M059J (cell line): ENCODE measurements at regions not wholly inside any gene's neighbourhood (a gene's known extent, or its start where the extent isn't known, plus 50 kb on each side); places are given as distances from the start of the nearest gene placed in this dataset.

Source experiments
- DNase-seq: peaks from one replicate; pipeline ENCODE4 v3.0.0-alpha.2; 2012; ENCODE audit warnings: low read depth

GRCh38 chr2:14182227-14182946, 450.1 kb upstream of the LRATD1 start:
- DNase-seq = no peak

GRCh38 chr2:14185906-14186305, 446.6 kb upstream of the LRATD1 start:
- no peak for DNase-seq

- no peak for DNase-seq
These were observed 444.1 kb upstream of the LRATD1 start for GRCh38 chr2:14188446-14188845.

- DNase-seq = no peak
These were observed 442.6 kb upstream of the LRATD1 start for GRCh38 chr2:14189929-14190328.

GRCh38 chr2:14194233-14194632, 438.3 kb upstream of the LRATD1 start:
- DNase-seq = no peak

- DNase-seq = no peak
These were observed 435.2 kb upstream of the LRATD1 start for GRCh38 chr2:14197293-14197692.

- no peak for DNase-seq
These were observed 433.5 kb upstream of the LRATD1 start for GRCh38 chr2:14199040-14199439.

- no peak for DNase-seq
These were observed 413.2 kb upstream of the LRATD1 start for GRCh38 chr2:14219306-14219705.

GRCh38 chr2:14220101-14220500, 412.4 kb upstream of the LRATD1 start:
- no peak for DNase-seq

GRCh38 chr2:14221466-14221865, 411.1 kb upstream of the LRATD1 start:
- DNase-seq = no peak

GRCh38 chr2:14223576-14223975, 408.9 kb upstream of the LRATD1 start:
- no peak for DNase-seq

GRCh38 chr2:14231391-14231898, 401.1 kb upstream of the LRATD1 start:
- DNase-seq = no peak

- DNase-seq = no peak
These were observed 400.3 kb upstream of the LRATD1 start for GRCh38 chr2:14232217-14232616.

GRCh38 chr2:14234911-14235310, 397.6 kb upstream of the LRATD1 start:
- no peak for DNase-seq

- no peak for DNase-seq
These were observed 396.9 kb upstream of the LRATD1 start for GRCh38 chr2:14235667-14236066.

- no peak for DNase-seq
These were observed 394.6 kb upstream of the LRATD1 start for GRCh38 chr2:14237902-14238301.

- DNase-seq = no peak
These were observed 392.9 kb upstream of the LRATD1 start for GRCh38 chr2:14239605-14240004.

GRCh38 chr2:14240868-14241267, 391.6 kb upstream of the LRATD1 start:
- DNase-seq = no peak

- DNase-seq = no peak
These were observed 386.6 kb upstream of the LRATD1 start for GRCh38 chr2:14245901-14246300.

GRCh38 chr2:14255135-14255820, 377.2 kb upstream of the LRATD1 start:
- DNase-seq = no peak

GRCh38 chr2:14256890-14257289, 375.6 kb upstream of the LRATD1 start:
- no peak for DNase-seq

GRCh38 chr2:14257801-14258507, 374.6 kb upstream of the LRATD1 start:
- no peak for DNase-seq

GRCh38 chr2:14261771-14262170, 370.7 kb upstream of the LRATD1 start:
- no peak for DNase-seq
